Glutamatergic neuron (in vitro differentiated cells): ENCODE measurements at regions not wholly inside any gene's neighbourhood (a gene's known extent, or its start where the extent isn't known, plus 50 kb on each side); places are given as distances from the start of the nearest gene placed in this dataset.
A peak's percentile ranks its signal among the peaks of the same experiment; 100 is the strongest.

ENCODE experiments used
- DNase-seq: peaks from one replicate; pipeline ENCODE4 v3.0.0; 2022
- H3K27ac Mint-ChIP-seq: one replicate; pipeline ENCODE4 v1.8.0; 2020; ENCODE audit warnings: mild to moderate bottlenecking, mixed read lengths, inconsistent platforms; ENCODE audit not compliant: unreplicated experiment
- H3K27me3 Mint-ChIP-seq: one replicate; pipeline ENCODE4 v1.8.0; 2020; ENCODE audit warnings: mild to moderate bottlenecking, moderate library complexity, mixed read lengths, inconsistent platforms; ENCODE audit not compliant: unreplicated experiment
- H3K36me3 Mint-ChIP-seq: one replicate; pipeline ENCODE4 v1.8.0; 2020; ENCODE audit warnings: mild to moderate bottlenecking, mixed read lengths, inconsistent platforms; ENCODE audit not compliant: unreplicated experiment
- H3K4me1 Mint-ChIP-seq: one replicate; pipeline ENCODE4 v1.8.0; 2020; ENCODE audit warnings: mild to moderate bottlenecking, low read depth, mixed read lengths, inconsistent platforms; ENCODE audit not compliant: unreplicated experiment
- H3K4me3 Mint-ChIP-seq: one replicate; pipeline ENCODE4 v1.8.0; 2020; ENCODE audit warnings: mild to moderate bottlenecking, mixed read lengths, inconsistent platforms; ENCODE audit not compliant: unreplicated experiment
- H3K9me3 Mint-ChIP-seq: one replicate; pipeline ENCODE4 v1.8.0; 2020; ENCODE audit warnings: mild to moderate bottlenecking, moderate library complexity, mixed read lengths, inconsistent platforms; ENCODE audit not compliant: unreplicated experiment
- TF ChIP-seq, protein P1 (sequence below): fragments of 200-600 bp; sonication (generic); IDR thresholded peaks from one replicate; pipeline ENCODE4 v1.5.0; 2021; ENCODE audit not compliant: partially characterized antibody, unreplicated experiment

DNA sequence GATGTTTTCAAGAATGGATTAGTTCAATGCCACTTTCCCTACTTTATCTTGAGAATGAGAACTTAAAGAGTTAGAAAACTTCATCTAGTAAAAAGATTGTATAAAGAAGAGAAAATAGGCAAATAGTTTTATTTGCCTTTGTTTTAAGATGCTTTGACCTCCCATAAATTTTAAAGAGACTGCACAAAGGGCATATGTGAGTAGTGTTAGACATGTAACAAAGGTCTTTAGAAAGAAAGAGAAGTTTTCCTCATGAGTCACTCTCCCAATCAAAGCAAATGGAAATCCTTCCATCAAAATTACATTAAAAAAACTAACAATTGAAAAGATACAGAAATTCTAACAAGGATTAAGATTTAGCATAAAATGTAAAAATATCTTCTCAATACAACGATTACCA is 381.8 kb upstream of the KIF2A start:
- Mint-ChIP-seq H3K4me1 (no peaks in the 10 kb centered on the region), H3K27me3 (no peaks in the 10 kb centered on the region), H3K4me3 (no peak overlapping the region), H3K9me3 (no peaks in the 10 kb centered on the region), H3K27ac (no peak overlapping the region), H3K36me3 (no peaks in the 10 kb centered on the region)
- no peak for DNase-seq
- TF ChIP-seq, protein P1, sequence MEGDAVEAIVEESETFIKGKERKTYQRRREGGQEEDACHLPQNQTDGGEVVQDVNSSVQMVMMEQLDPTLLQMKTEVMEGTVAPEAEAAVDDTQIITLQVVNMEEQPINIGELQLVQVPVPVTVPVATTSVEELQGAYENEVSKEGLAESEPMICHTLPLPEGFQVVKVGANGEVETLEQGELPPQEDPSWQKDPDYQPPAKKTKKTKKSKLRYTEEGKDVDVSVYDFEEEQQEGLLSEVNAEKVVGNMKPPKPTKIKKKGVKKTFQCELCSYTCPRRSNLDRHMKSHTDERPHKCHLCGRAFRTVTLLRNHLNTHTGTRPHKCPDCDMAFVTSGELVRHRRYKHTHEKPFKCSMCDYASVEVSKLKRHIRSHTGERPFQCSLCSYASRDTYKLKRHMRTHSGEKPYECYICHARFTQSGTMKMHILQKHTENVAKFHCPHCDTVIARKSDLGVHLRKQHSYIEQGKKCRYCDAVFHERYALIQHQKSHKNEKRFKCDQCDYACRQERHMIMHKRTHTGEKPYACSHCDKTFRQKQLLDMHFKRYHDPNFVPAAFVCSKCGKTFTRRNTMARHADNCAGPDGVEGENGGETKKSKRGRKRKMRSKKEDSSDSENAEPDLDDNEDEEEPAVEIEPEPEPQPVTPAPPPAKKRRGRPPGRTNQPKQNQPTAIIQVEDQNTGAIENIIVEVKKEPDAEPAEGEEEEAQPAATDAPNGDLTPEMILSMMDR: no peak

GRCh38 chr5:61926911-61927310 is 379.1 kb upstream of the KIF2A start:
- Mint-ChIP-seq H3K9me3 (no peaks in the 10 kb centered on the region), H3K27ac (no peak overlapping the region), H3K27me3 (no peaks in the 10 kb centered on the region), H3K4me1 (no peaks in the 10 kb centered on the region), H3K4me3 (no peak overlapping the region), H3K36me3 (no peaks in the 10 kb centered on the region)
- TF ChIP-seq, protein P1: no peak
- no peak for DNase-seq

GRCh38 chr5:61931236-61931635 is 374.8 kb upstream of the KIF2A start:
- Mint-ChIP-seq H3K27me3 (no peaks in the 10 kb centered on the region), H3K27ac (no peak overlapping the region), H3K4me1 (no peaks in the 10 kb centered on the region), H3K9me3 (no peaks in the 10 kb centered on the region), H3K4me3 (no peak overlapping the region), H3K36me3 (no peaks in the 10 kb centered on the region)
- TF ChIP-seq, protein P1: no peak
- no peak for DNase-seq

DNA sequence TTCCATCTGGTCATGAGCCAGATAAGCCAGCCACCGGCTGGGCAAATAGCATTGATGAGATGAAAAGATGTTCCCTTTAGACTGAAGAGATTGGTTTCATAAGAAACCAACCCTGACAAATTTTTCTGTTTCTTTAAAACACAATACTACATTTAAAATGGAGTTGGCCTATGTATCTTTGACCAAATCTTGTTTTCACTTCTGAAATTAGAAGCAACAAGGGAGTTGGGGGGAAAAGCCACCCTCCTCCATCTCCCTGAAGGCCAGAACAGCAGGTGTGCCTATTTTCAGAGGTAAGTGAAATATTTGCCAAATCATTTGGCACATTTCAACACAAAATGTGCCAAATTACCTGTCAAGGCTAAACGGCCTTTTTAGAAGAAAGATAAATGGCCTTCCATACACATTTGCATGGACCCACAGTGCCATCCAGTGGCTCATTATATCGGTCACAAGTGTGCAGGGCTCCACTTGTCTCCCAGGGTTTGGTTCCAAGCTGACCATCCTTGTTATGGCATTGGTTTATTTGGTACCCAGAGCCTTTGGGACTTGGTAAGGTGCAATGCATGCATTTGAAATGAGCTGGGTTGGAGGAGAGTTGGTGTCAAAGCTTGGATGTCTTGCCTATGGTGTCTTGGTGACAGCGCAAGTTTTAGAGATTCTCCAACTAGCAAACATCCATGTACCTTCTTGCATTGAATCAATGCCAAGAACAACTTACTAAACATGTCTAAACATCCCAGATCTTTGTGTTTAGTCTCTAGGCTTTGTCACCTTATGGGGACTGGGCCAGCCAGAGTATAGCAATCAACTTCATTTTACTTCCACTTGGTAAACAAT is 372.0 kb upstream of the KIF2A start:
- no peaks in the 10 kb centered on the region for H3K36me3 Mint-ChIP-seq
- no peak overlapping the region for H3K27ac Mint-ChIP-seq
- H3K9me3 Mint-ChIP-seq: no peaks in the 10 kb centered on the region
- TF ChIP-seq, protein P1: peak; percentile 51
- H3K4me1 Mint-ChIP-seq: no peaks in the 10 kb centered on the region
- no peak overlapping the region for H3K4me3 Mint-ChIP-seq
- peak; percentile 65 for DNase-seq
- no peaks in the 10 kb centered on the region for H3K27me3 Mint-ChIP-seq

- TF ChIP-seq, protein P1: no peak
- H3K27ac Mint-ChIP-seq: no peak overlapping the region
- no peak for DNase-seq
Measured at GRCh38 chr5:61941637-61942036, 364.4 kb upstream of the KIF2A start.

More at GRCh38 chr5:61941637-61942036, 364.4 kb upstream of the KIF2A start:
- peaks cover 2% of the 10 kb centered on the region for H3K9me3 Mint-ChIP-seq
- H3K36me3 Mint-ChIP-seq: no peaks in the 10 kb centered on the region
- H3K27me3 Mint-ChIP-seq: no peaks in the 10 kb centered on the region
- H3K4me3 Mint-ChIP-seq: no peak overlapping the region
- peaks cover 5% of the 10 kb centered on the region for H3K4me1 Mint-ChIP-seq
